A673 (cell line): ENCODE measurements at regions not wholly inside any gene's neighbourhood (a gene's known extent, or its start where the extent isn't known, plus 50 kb on each side); places are given as distances from the start of the nearest gene placed in this dataset.

Experiments used
- BruUV-seq: library from RNA; stranded (reverse); fragments of 400-500 nt; replicated peaks from 2 replicates; lab custom pipeline; 2021; lab: Mats Ljungman, UMichigan
- CTCF ChIA-PET: fragments of 300-600 bp; sonication (Branson Sonifier 250); formaldehyde crosslinking; loops from one replicate; lab custom pipeline; 2022; ENCODE audit warnings: antibody characterized with exemption; lab: Charles Lee
- POLR2A ChIA-PET: fragments of 300-600 bp; sonication (Branson Sonifier 250); formaldehyde crosslinking; loops from one replicate; lab custom pipeline; 2022; ENCODE audit warnings: antibody characterized with exemption; ENCODE audit not compliant: low non-redundant PET; lab: Charles Lee
- DNase-seq: peaks from one replicate; pipeline ENCODE4 v3.0.0-alpha.2; 2015; ENCODE audit warnings: low spot score
- H3K27ac ChIP-seq: fragments of 200-600 bp; sonication (generic); 2 replicates; pipeline ENCODE4 v1.5.1; 2016; ENCODE audit warnings: mixed run types, low read depth, mild to moderate bottlenecking, mixed read lengths, antibody characterized with exemption, low read length; ENCODE audit not compliant: poor library complexity, severe bottlenecking
- H3K27me3 ChIP-seq: fragments of 200-600 bp; sonication (generic); replicated peaks from 2 replicates; pipeline ENCODE4 v1.6.1; 2017; ENCODE audit warnings: mixed run types, low read depth, mild to moderate bottlenecking, mixed read lengths, antibody characterized with exemption, low read length; ENCODE audit not compliant: insufficient read depth, poor library complexity
- H3K36me3 ChIP-seq: fragments of 200-600 bp; sonication (generic); 2 replicates; pipeline ENCODE4 v1.6.1; 2016; ENCODE audit warnings: mixed run types, mild to moderate bottlenecking, mixed read lengths, antibody characterized with exemption, low read length; ENCODE audit not compliant: insufficient read depth, poor library complexity, severe bottlenecking
- H3K4me1 ChIP-seq: fragments of 200-600 bp; sonication (generic); 2 replicates; pipeline ENCODE4 v1.6.1; 2017; ENCODE audit warnings: mixed run types, mild to moderate bottlenecking, mixed read lengths, antibody characterized with exemption, low read length; ENCODE audit not compliant: insufficient read depth, poor library complexity, severe bottlenecking
- H3K4me3 ChIP-seq: fragments of 200-600 bp; sonication (generic); 2 replicates; pipeline ENCODE4 v1.5.1; 2016; ENCODE audit warnings: low read depth, mixed run types, mild to moderate bottlenecking, mixed read lengths, low read length; ENCODE audit not compliant: poor library complexity, severe bottlenecking
- H3K9me3 ChIP-seq: fragments of 200-600 bp; sonication (generic); 2 replicates; pipeline ENCODE4 v1.6.1; 2016; ENCODE audit warnings: mixed run types, low read depth, mild to moderate bottlenecking, mixed read lengths, antibody characterized with exemption, low read length; ENCODE audit not compliant: poor library complexity, severe bottlenecking
- CTCF ChIP-seq: fragments of 300-800, 200-600 bp; sonication (generic); conservative IDR thresholded peaks from 2 replicates; pipeline ENCODE4 v1.5.1; 2017; ENCODE audit warnings: low read depth, mild to moderate bottlenecking, antibody characterized with exemption, low read length, moderate library complexity, mixed read lengths
- EZH2 ChIP-seq: fragments of 200-600 bp; sonication (generic); IDR thresholded peaks from 2 replicates; pipeline ENCODE4 v1.6.1; 2017; ENCODE audit warnings: borderline replicate concordance, low read depth, mild to moderate bottlenecking, mixed read lengths, antibody characterized with exemption, low read length; ENCODE audit not compliant: poor library complexity, severe bottlenecking
- intact Hi-C: fragments of 100-400 bp; cut with micrococcal nuclease; formaldehyde crosslinking; loops from one replicate; pipeline ENCODE4 v1.10.0; 2022; ENCODE audit not compliant: unreplicated experiment

- no peak overlapping the region for H3K4me3 ChIP-seq
- CTCF ChIA-PET = no interaction called here
Observed at GRCh38 chr4:138891631-138892031, 124.0 kb upstream of the NOCT start.

GRCh38 chr4:138890891-138891570 lies 124.5 kb upstream of the NOCT start:
- H3K27me3 ChIP-seq = no peaks in the 10 kb centered on the region
- intact Hi-C loops = no loop called here
- H3K9me3 ChIP-seq = no peaks in the 10 kb centered on the region
- no peaks in the 10 kb centered on the region for H3K36me3 ChIP-seq
- ChIA-PET CTCF (no interaction called here), POLR2A (no interaction called here)
- H3K4me3 ChIP-seq = no peak overlapping the region
- peaks cover 14% of the 10 kb centered on the region for H3K4me1 ChIP-seq
- no peak for DNase-seq
- H3K27ac ChIP-seq = no peak overlapping the region
- no TSS peak for BruUV-seq
- TF ChIP-seq EZH2 (no peak), CTCF (no peak)

More at GRCh38 chr4:138891631-138892031, 124.0 kb upstream of the NOCT start:
- Histone ChIP-seq H3K36me3 (no peaks in the 10 kb centered on the region), H3K4me1 (peaks cover 14% of the 10 kb centered on the region), H3K27ac (no peak overlapping the region), H3K9me3 (no peaks in the 10 kb centered on the region), H3K27me3 (no peaks in the 10 kb centered on the region)
- TF ChIP-seq EZH2 = no peak
- TF ChIP-seq CTCF = no peak
- intact Hi-C loops = no loop called here
- peak; percentile 37 for DNase-seq
- no TSS peak for BruUV-seq
- POLR2A ChIA-PET = no interaction called here

- no TSS peak for BruUV-seq
- Histone ChIP-seq H3K4me1 (peaks cover 14% of the 10 kb centered on the region), H3K4me3 (no peak overlapping the region), H3K9me3 (no peaks in the 10 kb centered on the region), H3K36me3 (no peaks in the 10 kb centered on the region), H3K27ac (no peak overlapping the region), H3K27me3 (no peaks in the 10 kb centered on the region)
- POLR2A ChIA-PET = no interaction called here
- intact Hi-C loops = no loop called here
- no peak for DNase-seq
- TF ChIP-seq CTCF (no peak), EZH2 (no peak)
- CTCF ChIA-PET = no interaction called here
Observed at GRCh38 chr4:138889216-138889615, 126.4 kb upstream of the NOCT start.
